Stimulated activated CD4-positive, alpha-beta T cell treated with anti-CD3 and anti-CD28 coated beads, Interleukin-12 subunit alpha, Interleukin-12 subunit beta, amount 100 ng/mL, for 24 hours (primary cell): ENCODE measurements at regions not wholly inside any gene's neighbourhood (a gene's known extent, or its start where the extent isn't known, plus 50 kb on each side); places are given as distances from the start of the nearest gene placed in this dataset.
"Not testable (repeated sequence)": the region's sequence is repeated elsewhere in the genome, so short reads cannot be mapped to it uniquely, and the experiment has no call there.

Experiments used
- DNase-seq, 2 experiments: peaks; one replicate each; pipeline ENCODE4 v3.0.0-alpha.2; 2020; ENCODE audit warnings: low read depth in 2 of 2

- not testable (repeated sequence) for DNase-seq
These were observed 110.8 kb upstream of the FOXD4L5 start for GRCh38 chr9:65395789-65396188.

DNA sequence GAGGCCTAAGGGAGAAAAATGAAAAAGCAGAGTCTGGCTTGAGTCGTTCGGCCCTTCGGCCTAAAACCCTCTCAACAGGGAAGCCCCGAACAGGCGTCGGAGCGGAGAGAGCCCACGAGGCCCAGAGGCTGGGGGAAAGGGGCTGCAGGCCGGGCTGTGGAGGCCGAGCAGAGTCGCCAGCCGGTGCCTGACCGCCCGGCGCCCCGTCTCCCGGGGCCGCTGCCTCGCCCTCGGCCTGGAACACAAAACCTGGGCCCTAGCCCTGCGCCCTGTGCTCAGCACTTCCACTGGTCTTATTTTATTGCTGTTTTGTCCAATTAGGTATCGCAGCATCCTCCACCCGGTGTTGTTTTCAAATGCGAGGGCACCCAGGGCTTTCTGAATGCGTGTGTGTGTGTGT, 110.1 kb upstream of the FOXD4L5 start:
- DNase-seq, result not testable (repeated sequence)

DNA sequence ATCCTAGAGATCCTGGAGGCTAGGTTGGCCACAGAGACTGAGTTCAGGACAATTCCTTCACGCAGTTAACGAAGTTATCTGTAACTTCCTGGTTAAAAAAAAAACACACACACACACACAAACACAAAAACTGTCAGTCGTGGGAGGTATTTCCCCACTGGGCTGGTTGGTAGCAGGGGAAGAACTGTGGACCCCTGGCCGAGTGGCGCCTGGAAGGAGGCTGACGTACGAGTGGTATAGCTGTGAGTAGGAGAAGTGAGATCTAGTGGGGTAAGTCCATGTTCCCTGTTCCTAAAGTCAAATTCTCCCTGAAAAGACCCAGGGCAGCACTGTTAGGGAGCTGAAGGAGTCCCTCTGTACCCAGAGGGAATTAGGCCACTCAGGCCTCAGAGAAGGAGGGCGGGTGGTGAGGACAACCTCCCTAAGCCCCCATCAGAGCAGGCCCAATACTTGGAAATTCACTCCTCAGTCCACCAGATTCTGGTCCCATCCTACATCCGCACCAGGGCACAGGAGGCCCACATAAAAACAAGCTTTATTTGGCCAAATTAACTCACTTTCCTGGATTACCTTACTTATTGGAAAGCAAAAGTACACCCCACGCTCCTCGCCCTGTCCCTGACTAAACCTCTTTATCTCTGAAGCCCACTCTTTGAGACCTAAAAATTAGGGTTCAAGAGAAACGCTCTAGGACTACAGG, 108.3 kb upstream of the FOXD4L5 start:
- not testable (repeated sequence) for DNase-seq

GRCh38 chr9:65392611-65393010, 107.6 kb upstream of the FOXD4L5 start:
- not testable (repeated sequence) for DNase-seq

GRCh38 chr9:65389710-65390109, 104.7 kb upstream of the FOXD4L5 start:
- not testable (repeated sequence) for DNase-seq

GRCh38 chr9:65389216-65389615, 104.2 kb upstream of the FOXD4L5 start:
- DNase-seq, result not testable (repeated sequence)

DNA sequence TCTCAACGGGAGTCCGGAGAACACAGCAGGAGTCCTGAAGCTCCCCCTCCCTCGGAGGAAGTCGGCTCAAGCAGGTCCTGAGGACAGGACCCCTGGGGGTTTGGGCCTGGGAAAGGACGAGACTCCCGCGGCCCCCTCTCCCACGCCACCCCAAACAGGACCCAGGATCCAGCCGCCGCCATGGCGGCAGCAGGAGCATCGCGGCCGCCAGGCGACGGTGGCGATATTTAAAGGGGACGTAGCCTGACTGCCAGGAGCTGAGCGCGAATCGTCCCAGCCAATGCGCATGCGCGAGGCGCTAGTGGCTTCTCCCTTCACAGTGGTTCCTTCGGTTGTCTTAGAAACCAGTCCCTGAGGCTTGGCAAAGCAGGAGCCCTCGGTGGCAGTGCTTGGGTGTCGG, 101.7 kb upstream of the FOXD4L5 start:
- DNase-seq, result peak; percentile 44 to 64

GRCh38 chr9:65386191-65386590, 101.2 kb upstream of the FOXD4L5 start:
- not testable (repeated sequence) for DNase-seq

DNA sequence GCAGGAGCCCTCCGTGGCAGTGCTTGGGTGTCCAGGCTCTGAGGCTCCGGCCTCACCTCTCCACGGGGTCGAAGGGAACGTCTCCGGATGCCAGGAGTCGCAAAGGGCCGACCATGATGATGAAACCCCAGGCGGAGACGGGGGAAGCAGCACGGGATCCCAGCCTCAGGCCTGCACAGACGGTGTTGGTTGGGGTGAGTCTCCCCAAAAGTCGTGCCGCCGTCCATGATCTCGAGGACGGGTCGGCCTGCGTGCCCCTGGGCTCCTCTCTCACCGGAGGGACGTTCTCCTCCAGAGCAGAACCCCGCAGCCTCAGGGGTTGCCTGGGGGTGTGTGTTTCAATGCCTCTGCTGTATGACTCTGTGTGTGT, 100.6 kb upstream of the FOXD4L5 start:
- not testable (repeated sequence) for DNase-seq

GRCh38 chr9:65384759-65385654, 100.0 kb upstream of the FOXD4L5 start:
- not testable (repeated sequence) for DNase-seq

DNA sequence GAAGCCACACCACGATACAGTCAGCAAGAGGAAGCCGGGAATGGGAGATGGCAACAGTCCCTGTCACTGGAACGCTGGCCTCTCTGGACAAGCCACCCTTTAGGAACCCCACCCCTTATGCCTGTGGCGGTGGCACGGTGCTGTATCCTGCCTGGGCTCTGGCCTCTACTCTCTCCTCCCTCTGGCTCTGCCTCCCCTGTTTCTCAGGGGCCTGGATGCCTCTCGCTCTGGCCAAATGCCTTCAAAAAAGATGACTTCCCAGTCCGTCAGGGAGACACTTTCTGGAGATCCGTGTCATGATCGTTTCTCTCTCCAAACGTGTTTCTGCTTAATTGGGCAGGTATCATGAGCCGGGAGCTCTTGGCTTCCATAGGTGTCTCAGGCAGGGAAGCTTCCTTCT, 99.1 kb upstream of the FOXD4L5 start:
- not testable (repeated sequence) for DNase-seq

DNA sequence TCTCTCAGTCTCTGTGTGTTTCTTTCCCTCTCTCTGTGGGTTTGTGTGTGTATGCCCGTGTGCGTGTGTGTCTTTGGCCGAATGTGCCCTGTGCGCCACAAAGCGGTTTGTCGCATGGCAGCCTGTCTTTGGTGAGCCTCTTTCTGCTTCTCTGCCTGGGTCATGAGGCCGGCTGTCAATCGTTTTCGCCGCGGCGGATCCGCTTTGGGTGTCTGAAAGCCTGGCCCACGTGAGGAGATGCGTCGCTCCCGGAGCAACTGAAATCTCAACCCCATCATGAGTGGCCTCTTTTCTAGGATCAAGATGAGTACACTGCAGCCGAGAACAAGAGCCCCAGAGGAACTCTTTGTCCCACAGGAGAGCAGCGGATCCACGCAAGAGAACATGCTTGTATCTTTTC, 98.6 kb upstream of the FOXD4L5 start:
- not testable (repeated sequence) for DNase-seq

DNA sequence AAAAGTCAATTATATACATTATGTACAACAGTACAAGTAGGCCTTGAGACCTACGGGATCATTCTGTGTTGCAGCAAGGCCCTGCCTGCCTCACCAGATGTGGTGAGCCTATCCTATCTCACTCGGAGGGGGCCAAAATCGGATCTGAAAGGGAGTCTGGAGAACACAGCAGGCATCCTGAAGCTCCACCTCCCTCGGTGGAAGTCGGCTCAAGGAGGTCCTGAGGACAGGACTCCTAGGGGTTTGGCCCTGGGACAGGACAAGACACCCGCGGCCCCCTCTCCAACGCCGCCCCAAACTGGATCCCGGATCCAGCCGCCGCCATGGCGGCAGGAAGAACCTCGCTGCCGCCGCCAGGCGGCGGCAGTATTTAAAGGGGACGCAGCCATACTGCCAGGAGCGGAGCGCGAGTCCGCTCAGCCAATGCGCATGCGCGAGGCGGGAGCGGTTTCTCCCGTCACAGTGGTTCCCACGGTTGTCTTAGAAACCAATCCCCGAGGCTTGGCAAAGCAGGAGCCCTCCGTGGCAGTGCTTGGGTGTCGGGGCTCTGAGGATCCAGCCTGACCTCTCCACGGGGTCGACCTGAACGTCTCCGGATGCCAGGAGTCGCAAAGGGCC, 97.8 kb upstream of the FOXD4L5 start:
- DNase-seq, result not testable (repeated sequence)
